H9 (cell line): ENCODE measurements at regions not wholly inside any gene's neighbourhood (a gene's known extent, or its start where the extent isn't known, plus 50 kb on each side); places are given as distances from the start of the nearest gene placed in this dataset.
A peak's percentile ranks its signal among the peaks of the same experiment; 100 is the strongest.

Source experiments
- DNase-seq: peaks from one replicate; pipeline ENCODE4 v3.0.0-alpha.2; 2017
- H2AFZ ChIP-seq: one replicate; pipeline ENCODE4 v1.6.1; 2013; ENCODE audit warnings: mild to moderate bottlenecking, low read length, control low read depth, moderate library complexity
- H2AK5ac ChIP-seq: 2 replicates; pipeline ENCODE4 v1.6.1; 2013; ENCODE audit warnings: low read length, control low read depth, mixed read lengths; ENCODE audit not compliant: insufficient read length
- H2BK120ac ChIP-seq: one replicate; pipeline ENCODE4 v1.6.1; 2013; ENCODE audit warnings: low read depth, mild to moderate bottlenecking, low read length, control low read depth, inconsistent platforms; ENCODE audit not compliant: poor library complexity, severe bottlenecking
- H2BK12ac ChIP-seq: 2 replicates; pipeline ENCODE4 v1.6.1; 2013; ENCODE audit warnings: low read length, control low read depth, mixed read lengths, low read depth; ENCODE audit not compliant: insufficient read length
- H2BK15ac ChIP-seq: 2 replicates; pipeline ENCODE4 v1.6.1; 2013; ENCODE audit warnings: low read depth, low read length, control low read depth
- H2BK20ac ChIP-seq: one replicate; pipeline ENCODE4 v1.6.1; 2013; ENCODE audit warnings: low read depth, mild to moderate bottlenecking, low read length, control low read depth, inconsistent platforms; ENCODE audit not compliant: poor library complexity, severe bottlenecking
- H2BK5ac ChIP-seq: 2 replicates; pipeline ENCODE4 v1.6.1; 2013; ENCODE audit warnings: low read length, control low read depth, mixed read lengths; ENCODE audit not compliant: insufficient read length
- H3K14ac ChIP-seq: 2 replicates; pipeline ENCODE4 v1.6.1; 2013; ENCODE audit warnings: low read length, control low read depth; ENCODE audit not compliant: insufficient read depth
- H3K18ac ChIP-seq: 2 replicates; pipeline ENCODE4 v1.6.1; 2013; ENCODE audit warnings: low read depth, mild to moderate bottlenecking, mixed read lengths, low read length, control low read depth; ENCODE audit not compliant: insufficient read length
- H3K23ac ChIP-seq: 2 replicates; pipeline ENCODE4 v1.6.1; 2013; ENCODE audit warnings: low read length, control low read depth, mixed read lengths, low read depth; ENCODE audit not compliant: insufficient read length
- H3K23me2 ChIP-seq: 2 replicates; pipeline ENCODE4 v1.6.1; 2013; ENCODE audit warnings: low read depth, mild to moderate bottlenecking, mixed read lengths, low read length, control low read depth; ENCODE audit not compliant: insufficient read length, poor library complexity, severe bottlenecking
- H3K27ac ChIP-seq: 2 replicates; pipeline ENCODE4 v1.5.1; 2013; ENCODE audit warnings: low read length, control low read depth, mixed read lengths, low read depth; ENCODE audit not compliant: insufficient read length
- H3K27me3 ChIP-seq: 2 replicates; pipeline ENCODE4 v1.6.1; 2013; ENCODE audit warnings: low read length, control low read depth, inconsistent platforms; ENCODE audit not compliant: insufficient read depth
- H3K4ac ChIP-seq: 2 replicates; pipeline ENCODE4 v1.6.1; 2013; ENCODE audit warnings: low read depth, mild to moderate bottlenecking, control low read depth, inconsistent platforms, low read length, moderate library complexity
- H3K4me1 ChIP-seq: 2 replicates; pipeline ENCODE4 v1.6.1; 2013; ENCODE audit warnings: low read length, control low read depth, inconsistent platforms; ENCODE audit not compliant: insufficient read depth
- H3K4me2 ChIP-seq: 2 replicates; pipeline ENCODE4 v1.6.1; 2013; ENCODE audit warnings: low read length, control low read depth, mixed read lengths; ENCODE audit not compliant: insufficient read length, insufficient read depth
- H3K56ac ChIP-seq: 2 replicates; pipeline ENCODE4 v1.6.1; 2013; ENCODE audit warnings: low read depth, mild to moderate bottlenecking, mixed read lengths, low read length, control low read depth; ENCODE audit not compliant: insufficient read length
- H3K79me1 ChIP-seq: 2 replicates; pipeline ENCODE4 v1.6.1; 2013; ENCODE audit warnings: low read depth, mild to moderate bottlenecking, moderate library complexity, low read length, control low read depth, inconsistent platforms; ENCODE audit not compliant: insufficient read depth, poor library complexity, severe bottlenecking
- H3K79me2 ChIP-seq: 2 replicates; pipeline ENCODE4 v1.6.1; 2013; ENCODE audit warnings: low read length, control low read depth, inconsistent platforms; ENCODE audit not compliant: insufficient read depth
- H3K9ac ChIP-seq: 2 replicates; pipeline ENCODE4 v1.6.1; 2013; ENCODE audit warnings: low read length, control low read depth, mixed read lengths; ENCODE audit not compliant: insufficient read length; ENCODE audit errors: extremely low read depth
- H3K9me3 ChIP-seq: one replicate; pipeline ENCODE4 v1.6.1; 2013; ENCODE audit warnings: low read depth, low read length, inconsistent platforms; ENCODE audit not compliant: control insufficient read depth
- H3T11ph ChIP-seq: one replicate; pipeline ENCODE4 v1.6.1; 2013; ENCODE audit warnings: mild to moderate bottlenecking, low read length, control low read depth, inconsistent platforms
- H4K20me1 ChIP-seq: one replicate; pipeline ENCODE4 v1.6.1; 2013; ENCODE audit not compliant: control insufficient read depth, insufficient read length, insufficient read depth
- H4K5ac ChIP-seq: 2 replicates; pipeline ENCODE4 v1.6.1; 2013; ENCODE audit warnings: low read depth, mild to moderate bottlenecking, mixed read lengths, low read length, control low read depth; ENCODE audit not compliant: insufficient read length
- H4K8ac ChIP-seq: replicated peaks from 2 replicates; pipeline ENCODE4 v1.6.1; 2013; ENCODE audit warnings: low read length, control low read depth, mixed read lengths, low read depth; ENCODE audit not compliant: insufficient read length
- H4K91ac ChIP-seq: 2 replicates; pipeline ENCODE4 v1.6.1; 2013; ENCODE audit warnings: low read depth, mild to moderate bottlenecking, moderate library complexity, mixed read lengths, low read length, control low read depth; ENCODE audit not compliant: insufficient read length
- H3K27ac Mint-ChIP-seq, 3 experiments: 2 replicates in 2 of 3; 3 replicates in 1 of 3; pipeline ENCODE4 v1.8.0; 2020 to 2021; ENCODE audit warnings: mixed read lengths in 3 of 3, mild to moderate bottlenecking in 1 of 3, moderate library complexity in 1 of 3
- H3K27me3 Mint-ChIP-seq: 2 replicates; pipeline ENCODE4 v1.8.0; 2021; ENCODE audit warnings: low read depth, mild to moderate bottlenecking, moderate library complexity, mixed read lengths
- H3K36me3 Mint-ChIP-seq, 3 experiments: 2 replicates in 2 of 3; 3 replicates in 1 of 3; pipeline ENCODE4 v1.8.0; 2020 to 2021; ENCODE audit warnings: low read depth in 3 of 3, mixed read lengths in 3 of 3; ENCODE audit not compliant: insufficient read depth in 1 of 3
- H3K4me1 Mint-ChIP-seq, 2 experiments: 2 replicates each; pipeline ENCODE4 v1.8.0; 2020; ENCODE audit warnings: mixed read lengths in 2 of 2
- H3K4me3 Mint-ChIP-seq, 2 experiments: 2 replicates in 1 of 2; 3 replicates in 1 of 2; pipeline ENCODE4 v1.8.0; 2020 to 2021; ENCODE audit warnings: mild to moderate bottlenecking in 2 of 2, mixed read lengths in 2 of 2, moderate library complexity in 1 of 2
- H3K9me3 Mint-ChIP-seq, 2 experiments: 2 replicates in 1 of 2; 3 replicates in 1 of 2; pipeline ENCODE4 v1.8.0; 2020; ENCODE audit warnings: mild to moderate bottlenecking in 2 of 2, mixed read lengths in 2 of 2, moderate library complexity in 1 of 2
- WGBS: extraction: QIAGEN DNeasy Blood & Tissue Kit; methylation state at CpG from one replicate; pipeline ENCODE4 v1.1.7; 2013; ENCODE audit warnings: missing lambda C conversion rate, low lambda C conversion rate, mixed read lengths; ENCODE audit not compliant: insufficient read length; ENCODE audit errors: extremely low coverage; 5-methylcytosine and 5-hydroxymethylcytosine counted together
- TF ChIP-seq, protein P1 (sequence below): fragments of 200-600 bp; sonication (generic); conservative IDR thresholded peaks from 3 replicates; pipeline ENCODE4 v1.8.0; 2021; ENCODE audit warnings: antibody characterized with exemption, mild to moderate bottlenecking

DNA sequence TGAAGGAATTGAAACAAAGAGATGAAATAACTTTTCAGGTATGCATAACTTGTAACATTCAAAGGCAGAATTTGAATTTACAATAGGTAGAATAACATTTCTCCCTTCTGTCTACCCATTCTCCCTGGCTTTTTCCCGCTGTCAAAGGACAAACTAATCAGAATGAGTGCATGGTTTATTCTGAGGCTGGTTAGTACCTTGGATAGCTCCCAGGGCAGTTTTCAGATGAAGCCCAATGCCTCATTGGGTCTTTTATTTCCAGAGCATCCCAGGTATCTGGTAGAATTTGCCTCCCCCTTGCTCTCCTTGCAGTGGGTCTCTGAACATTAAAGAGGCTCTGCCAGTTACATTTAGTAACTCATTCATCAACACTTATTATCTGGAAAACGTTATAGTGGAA, 665.5 kb downstream of the BCKDHB start:
- H3K56ac ChIP-seq, result no peak overlapping the region
- DNase-seq, result peak; percentile 31

More for the DNA sequence above, 665.5 kb downstream of the BCKDHB start:
- no peaks in the 10 kb centered on the region for H3K9me3 ChIP-seq
- no peaks in the 10 kb centered on the region for H3K23me2 ChIP-seq
- H4K91ac ChIP-seq, result no peak overlapping the region
- H3T11ph ChIP-seq, result no peak overlapping the region
- no peaks in the 10 kb centered on the region for H3K4me1 ChIP-seq
- H4K5ac ChIP-seq, result no peak overlapping the region
- TF ChIP-seq, protein P1, sequence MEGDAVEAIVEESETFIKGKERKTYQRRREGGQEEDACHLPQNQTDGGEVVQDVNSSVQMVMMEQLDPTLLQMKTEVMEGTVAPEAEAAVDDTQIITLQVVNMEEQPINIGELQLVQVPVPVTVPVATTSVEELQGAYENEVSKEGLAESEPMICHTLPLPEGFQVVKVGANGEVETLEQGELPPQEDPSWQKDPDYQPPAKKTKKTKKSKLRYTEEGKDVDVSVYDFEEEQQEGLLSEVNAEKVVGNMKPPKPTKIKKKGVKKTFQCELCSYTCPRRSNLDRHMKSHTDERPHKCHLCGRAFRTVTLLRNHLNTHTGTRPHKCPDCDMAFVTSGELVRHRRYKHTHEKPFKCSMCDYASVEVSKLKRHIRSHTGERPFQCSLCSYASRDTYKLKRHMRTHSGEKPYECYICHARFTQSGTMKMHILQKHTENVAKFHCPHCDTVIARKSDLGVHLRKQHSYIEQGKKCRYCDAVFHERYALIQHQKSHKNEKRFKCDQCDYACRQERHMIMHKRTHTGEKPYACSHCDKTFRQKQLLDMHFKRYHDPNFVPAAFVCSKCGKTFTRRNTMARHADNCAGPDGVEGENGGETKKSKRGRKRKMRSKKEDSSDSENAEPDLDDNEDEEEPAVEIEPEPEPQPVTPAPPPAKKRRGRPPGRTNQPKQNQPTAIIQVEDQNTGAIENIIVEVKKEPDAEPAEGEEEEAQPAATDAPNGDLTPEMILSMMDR, result no peak
- WGBS, result no CpG with 5 or more reads among the region's 2 CpGs
- no peak overlapping the region for H2BK12ac ChIP-seq
- H3K27me3 Mint-ChIP-seq, result no peaks in the 10 kb centered on the region
- H3K18ac ChIP-seq, result no peak overlapping the region
- no peak overlapping the region for H3K4ac ChIP-seq
- no peaks in the 10 kb centered on the region for H3K27me3 ChIP-seq
- no peak overlapping the region for H3K23ac ChIP-seq
- no peaks in the 10 kb centered on the region for H3K9me3 Mint-ChIP-seq
- no peak overlapping the region for H2BK15ac ChIP-seq
- H4K20me1 ChIP-seq, result no peaks in the 10 kb centered on the region
- H3K79me1 ChIP-seq, result no peaks in the 10 kb centered on the region
- no peak overlapping the region for H3K4me3 Mint-ChIP-seq
- H3K36me3 Mint-ChIP-seq, result no peaks in the 10 kb centered on the region
- no peak overlapping the region for H3K14ac ChIP-seq
- H2BK20ac ChIP-seq, result no peak overlapping the region
- no peak overlapping the region for H2AK5ac ChIP-seq
- H3K9ac ChIP-seq, result no peak overlapping the region
- H3K79me2 ChIP-seq, result no peaks in the 10 kb centered on the region
- H2BK120ac ChIP-seq, result no peak overlapping the region
- no peak overlapping the region for H3K4me2 ChIP-seq
- no peaks in the 10 kb centered on the region for H3K4me1 Mint-ChIP-seq
- no peak overlapping the region for H3K27ac ChIP-seq
- H2AFZ ChIP-seq, result no peak overlapping the region
- no peak overlapping the region for H2BK5ac ChIP-seq
- H4K8ac ChIP-seq, result no peak overlapping the region
- H3K27ac Mint-ChIP-seq, result no peak overlapping the region
